Mucosa of stomach (tissue), 1 donor: ENCODE measurements at regions not wholly inside any gene's neighbourhood (a gene's known extent, or its start where the extent isn't known, plus 50 kb on each side); places are given as distances from the start of the nearest gene placed in this dataset.
"Not testable (repeated sequence)": the region's sequence is repeated elsewhere in the genome, so short reads cannot be mapped to it uniquely, and the experiment has no call there.

ENCODE experiments used
- H3K27me3 ChIP-seq: one replicate; pipeline ENCODE4 v1.7.0; 2013; ENCODE audit warnings: mild to moderate bottlenecking, low read length; ENCODE audit not compliant: control insufficient read depth, insufficient read depth
- H3K36me3 ChIP-seq: one replicate; pipeline ENCODE4 v1.7.0; 2013; ENCODE audit warnings: low read length; ENCODE audit not compliant: control insufficient read depth, insufficient read depth
- H3K4me1 ChIP-seq: one replicate; pipeline ENCODE4 v1.7.0; 2013; ENCODE audit warnings: mild to moderate bottlenecking, low read length; ENCODE audit not compliant: control insufficient read depth, insufficient read depth
- H3K4me3 ChIP-seq: one replicate; pipeline ENCODE4 v1.7.0; 2013; ENCODE audit warnings: low read length
- H3K9ac ChIP-seq: one replicate; pipeline ENCODE4 v1.7.0; 2013; ENCODE audit warnings: mild to moderate bottlenecking, low read length, moderate library complexity
- H3K9me3 ChIP-seq: one replicate; pipeline ENCODE4 v1.7.0; 2013; ENCODE audit warnings: mild to moderate bottlenecking, low read length, moderate library complexity; ENCODE audit not compliant: control insufficient read depth
- donor health status: Pancreatic carcinoma.

- Histone ChIP-seq H3K36me3 (no peaks in the 10 kb centered on the region), H3K9ac (no peak overlapping the region), H3K4me3 (no peak overlapping the region), H3K27me3 (no peaks in the 10 kb centered on the region), H3K9me3 (peaks cover 8% of the 10 kb centered on the region), H3K4me1 (no peaks in the 10 kb centered on the region)
Observed at GRCh38 chr4:1589098-1589497, 95.0 kb downstream of the FAM53A start.

GRCh38 chr4:1588306-1588705 lies 95.8 kb downstream of the FAM53A start:
- H3K4me1 ChIP-seq = no peaks in the 10 kb centered on the region
- no peaks in the 10 kb centered on the region for H3K27me3 ChIP-seq
- H3K4me3 ChIP-seq = no peak overlapping the region
- peaks cover 8% of the 10 kb centered on the region for H3K9me3 ChIP-seq
- H3K36me3 ChIP-seq = no peaks in the 10 kb centered on the region
- no peak overlapping the region for H3K9ac ChIP-seq

GRCh38 chr4:1584498-1584897 lies 99.6 kb downstream of the FAM53A start:
- no peaks in the 10 kb centered on the region for H3K27me3 ChIP-seq
- no peaks in the 10 kb centered on the region for H3K9me3 ChIP-seq
- H3K36me3 ChIP-seq = no peaks in the 10 kb centered on the region
- H3K9ac ChIP-seq = no peak overlapping the region
- H3K4me3 ChIP-seq = no peak overlapping the region
- peaks cover 2% of the 10 kb centered on the region for H3K4me1 ChIP-seq

- H3K9ac ChIP-seq = no peak overlapping the region
- H3K4me3 ChIP-seq = no peak overlapping the region
- H3K27me3 ChIP-seq = no peaks in the 10 kb centered on the region
- no peaks in the 10 kb centered on the region for H3K9me3 ChIP-seq
- H3K4me1 ChIP-seq = peaks cover 3% of the 10 kb centered on the region
- H3K36me3 ChIP-seq = no peaks in the 10 kb centered on the region
Observed at GRCh38 chr4:1583859-1584258, 100.3 kb downstream of the FAM53A start.

- Histone ChIP-seq H3K4me3 (no peak overlapping the region), H3K9me3 (no peaks in the 10 kb centered on the region), H3K27me3 (no peaks in the 10 kb centered on the region), H3K9ac (no peak overlapping the region), H3K36me3 (no peaks in the 10 kb centered on the region), H3K4me1 (peaks cover 3% of the 10 kb centered on the region)
Observed at GRCh38 chr4:1583051-1583785, 100.9 kb downstream of the FAM53A start.

GRCh38 chr4:1582227-1582626 lies 101.9 kb downstream of the FAM53A start:
- Histone ChIP-seq H3K4me1 (peaks cover 3% of the 10 kb centered on the region), H3K9ac (no peak overlapping the region), H3K9me3 (no peaks in the 10 kb centered on the region), H3K27me3 (no peaks in the 10 kb centered on the region), H3K36me3 (no peaks in the 10 kb centered on the region), H3K4me3 (no peak overlapping the region)

- not testable (repeated sequence) for H3K9me3 ChIP-seq, H3K36me3 ChIP-seq, H3K4me1 ChIP-seq, H3K4me3 ChIP-seq, H3K27me3 ChIP-seq, H3K9ac ChIP-seq
Observed at GRCh38 chr4:1581164-1581894, 102.8 kb downstream of the FAM53A start.

GRCh38 chr4:1580692-1581012 lies 103.5 kb downstream of the FAM53A start:
- H3K27me3 ChIP-seq, H3K9ac ChIP-seq, H3K4me1 ChIP-seq, H3K4me3 ChIP-seq, H3K36me3 ChIP-seq, H3K9me3 ChIP-seq: not testable (repeated sequence)

GRCh38 chr4:1579901-1580691 lies 104.0 kb downstream of the FAM53A start:
- Histone ChIP-seq H3K27me3 (no peaks in the 10 kb centered on the region), H3K4me3 (peak overlapping the region; percentile 63), H3K9me3 (no peaks in the 10 kb centered on the region), H3K9ac (peak overlapping the region; percentile 27), H3K36me3 (no peaks in the 10 kb centered on the region), H3K4me1 (peaks cover 3% of the 10 kb centered on the region)

GRCh38 chr4:1579001-1579900 lies 104.9 kb downstream of the FAM53A start:
- Histone ChIP-seq H3K9me3 (no peaks in the 10 kb centered on the region), H3K36me3 (no peaks in the 10 kb centered on the region), H3K27me3 (no peaks in the 10 kb centered on the region), H3K4me3 (peak overlapping the region; percentile 63), H3K4me1 (peaks cover 3% of the 10 kb centered on the region), H3K9ac (peak overlapping the region; percentile 27)

- no peaks in the 10 kb centered on the region for H3K9me3 ChIP-seq
- no peaks in the 10 kb centered on the region for H3K36me3 ChIP-seq
- H3K4me3 ChIP-seq = no peak overlapping the region
- H3K4me1 ChIP-seq = peaks cover 3% of the 10 kb centered on the region
- H3K9ac ChIP-seq = no peak overlapping the region
- H3K27me3 ChIP-seq = peaks cover 4% of the 10 kb centered on the region
Observed at GRCh38 chr4:1578251-1578773, 105.8 kb downstream of the FAM53A start.
